Uterus (tissue), 2 donors: ENCODE measurements at regions not wholly inside any gene's neighbourhood (a gene's known extent, or its start where the extent isn't known, plus 50 kb on each side); places are given as distances from the start of the nearest gene placed in this dataset.

ENCODE experiments used
- POLR2A ChIP-seq, 2 donors: fragments of 450-650 bp; IDR thresholded peaks; one replicate each; pipeline ENCODE4 v1.6.1; 2016; ENCODE audit warnings: antibody characterized with exemption in 2 of 2, mild to moderate bottlenecking in 1 of 2, moderate library complexity in 1 of 2
- TF ChIP-seq, protein P1 (sequence below), 4 experiments: fragments of 200-600 bp in 2 of 4; fragments of 450-650 bp in 2 of 4; sonication (generic) in 2 of 4; IDR thresholded peaks; one replicate each; pipeline ENCODE4 v1.5.1; 2016 to 2019; ENCODE audit warnings: antibody characterized with exemption in 4 of 4, mild to moderate bottlenecking in 2 of 4, moderate library complexity in 1 of 4

DNA sequence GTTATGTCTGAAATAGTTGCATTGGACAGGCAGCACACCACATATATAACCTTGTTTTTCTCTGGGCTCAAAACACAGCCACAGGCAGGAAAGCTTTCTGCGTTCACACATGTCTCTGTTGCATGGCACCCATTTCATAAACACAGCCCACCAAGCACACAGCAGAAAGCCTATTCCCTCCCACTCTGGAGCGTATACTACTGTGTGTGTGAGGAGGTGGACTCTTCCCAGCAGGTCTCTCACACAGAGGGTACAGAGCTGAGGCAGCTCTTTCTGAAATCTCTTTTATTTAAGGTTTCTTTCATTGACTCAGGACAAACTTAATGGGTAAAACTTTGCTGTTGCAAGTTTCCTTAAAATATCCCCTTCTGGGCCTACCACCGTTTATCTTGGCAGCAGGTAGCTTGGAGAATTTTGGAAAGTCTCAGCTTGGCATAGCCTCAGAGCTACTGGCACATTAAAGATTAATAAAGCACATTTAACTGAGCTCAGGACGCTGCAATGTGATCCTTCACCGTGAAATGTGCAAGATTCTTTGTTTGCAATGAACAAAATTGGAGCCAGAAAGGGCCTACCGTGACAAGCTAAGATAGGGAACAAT lies 105.1 kb upstream of the NCKAP5 start:
- TF ChIP-seq, protein P1, sequence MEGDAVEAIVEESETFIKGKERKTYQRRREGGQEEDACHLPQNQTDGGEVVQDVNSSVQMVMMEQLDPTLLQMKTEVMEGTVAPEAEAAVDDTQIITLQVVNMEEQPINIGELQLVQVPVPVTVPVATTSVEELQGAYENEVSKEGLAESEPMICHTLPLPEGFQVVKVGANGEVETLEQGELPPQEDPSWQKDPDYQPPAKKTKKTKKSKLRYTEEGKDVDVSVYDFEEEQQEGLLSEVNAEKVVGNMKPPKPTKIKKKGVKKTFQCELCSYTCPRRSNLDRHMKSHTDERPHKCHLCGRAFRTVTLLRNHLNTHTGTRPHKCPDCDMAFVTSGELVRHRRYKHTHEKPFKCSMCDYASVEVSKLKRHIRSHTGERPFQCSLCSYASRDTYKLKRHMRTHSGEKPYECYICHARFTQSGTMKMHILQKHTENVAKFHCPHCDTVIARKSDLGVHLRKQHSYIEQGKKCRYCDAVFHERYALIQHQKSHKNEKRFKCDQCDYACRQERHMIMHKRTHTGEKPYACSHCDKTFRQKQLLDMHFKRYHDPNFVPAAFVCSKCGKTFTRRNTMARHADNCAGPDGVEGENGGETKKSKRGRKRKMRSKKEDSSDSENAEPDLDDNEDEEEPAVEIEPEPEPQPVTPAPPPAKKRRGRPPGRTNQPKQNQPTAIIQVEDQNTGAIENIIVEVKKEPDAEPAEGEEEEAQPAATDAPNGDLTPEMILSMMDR (IDR thresholded peaks at IDR 0.05), result no peak
- TF ChIP-seq POLR2A (IDR thresholded peaks at IDR 0.05), result no peak
